ENCODE measurements at regions not wholly inside any gene's neighbourhood (a gene's known extent, or its start where the extent isn't known, plus 50 kb on each side); places are given as distances from the start of the nearest gene placed in this dataset.

DNA sequence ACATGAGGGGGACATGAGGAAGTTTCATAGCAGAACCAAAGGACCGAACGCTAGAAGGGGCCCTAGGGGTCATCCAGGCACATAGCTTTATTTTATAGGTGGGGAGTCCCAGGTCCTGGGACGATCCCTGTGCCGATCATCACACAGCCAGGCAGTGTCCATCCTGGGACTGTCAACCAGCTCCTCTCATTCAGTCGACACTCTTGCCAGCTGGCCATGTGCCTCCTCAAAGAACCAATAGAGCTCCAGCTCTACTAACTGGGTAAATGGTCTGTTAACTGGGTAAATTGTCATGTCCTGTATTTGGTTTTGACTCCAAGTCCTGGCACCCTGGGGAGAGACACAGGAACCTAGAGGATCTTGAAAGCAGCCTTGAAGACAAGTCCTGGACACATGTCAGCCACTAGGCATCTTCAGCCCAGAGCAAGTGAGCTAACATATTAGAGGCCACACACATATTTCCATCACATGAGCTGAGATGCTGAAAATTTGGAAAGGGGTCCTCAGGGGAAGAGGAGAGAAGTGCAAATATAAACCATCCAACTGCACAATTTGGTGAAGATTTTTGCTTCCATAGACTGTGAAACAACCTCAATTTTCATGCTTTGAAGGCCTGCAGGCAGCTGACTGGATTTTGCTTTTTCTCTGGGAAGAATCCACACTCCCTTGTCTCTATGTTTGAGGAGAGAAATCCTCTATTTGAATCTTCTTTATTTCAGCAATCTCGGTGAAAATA, 361.1 kb upstream of the SLC14A2 start:
- H3K4me1 Mint-ChIP-seq (ENCODE audit: low read depth), result no peaks in the 10 kb centered on the region
- no peak overlapping the region for H3K4me3 Mint-ChIP-seq
- no peak overlapping the region for H3K27ac Mint-ChIP-seq
- POLR2A ChIA-PET, result no interaction called here
- no peaks in the 10 kb centered on the region for H3K9me3 Mint-ChIP-seq (ENCODE audit: insufficient read depth)
- ATAC-seq (no peak), DNase-seq (no peak)
- no peaks in the 10 kb centered on the region for H3K36me3 Mint-ChIP-seq (ENCODE audit: low read depth)
- CTCF ChIA-PET, result no interaction called here
- peaks cover 5% of the 10 kb centered on the region for H3K27me3 Mint-ChIP-seq (ENCODE audit: low read depth)

DNA sequence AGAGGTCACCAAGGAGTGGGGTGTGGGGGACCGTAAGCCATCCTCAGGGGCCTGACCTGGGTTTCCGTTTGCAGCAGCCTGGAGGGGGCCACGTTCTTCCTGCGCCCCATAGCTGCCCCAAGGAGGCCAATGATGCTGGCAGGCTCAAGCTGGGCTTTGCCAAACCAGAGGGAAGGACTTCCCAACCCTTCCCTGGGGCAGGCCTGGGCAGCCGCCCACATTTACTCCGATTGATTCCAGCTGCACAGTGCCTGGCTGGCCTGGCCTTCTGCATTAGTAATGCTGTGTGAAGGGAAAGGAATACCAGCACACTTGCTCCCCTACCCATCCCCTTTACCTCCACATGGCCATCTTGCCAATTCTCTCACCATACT, 360.6 kb upstream of the SLC14A2 start:
- CTCF ChIA-PET, result no interaction called here
- H3K27ac Mint-ChIP-seq, result no peak overlapping the region
- no peaks in the 10 kb centered on the region for H3K36me3 Mint-ChIP-seq (ENCODE audit: low read depth)
- H3K9me3 Mint-ChIP-seq (ENCODE audit: insufficient read depth), result no peaks in the 10 kb centered on the region
- H3K27me3 Mint-ChIP-seq (ENCODE audit: low read depth), result peaks cover 5% of the 10 kb centered on the region
- DNase-seq (no peak), ATAC-seq (no peak)
- POLR2A ChIA-PET, result no interaction called here
- H3K4me3 Mint-ChIP-seq, result no peak overlapping the region
- H3K4me1 Mint-ChIP-seq (ENCODE audit: low read depth), result no peaks in the 10 kb centered on the region

DNA sequence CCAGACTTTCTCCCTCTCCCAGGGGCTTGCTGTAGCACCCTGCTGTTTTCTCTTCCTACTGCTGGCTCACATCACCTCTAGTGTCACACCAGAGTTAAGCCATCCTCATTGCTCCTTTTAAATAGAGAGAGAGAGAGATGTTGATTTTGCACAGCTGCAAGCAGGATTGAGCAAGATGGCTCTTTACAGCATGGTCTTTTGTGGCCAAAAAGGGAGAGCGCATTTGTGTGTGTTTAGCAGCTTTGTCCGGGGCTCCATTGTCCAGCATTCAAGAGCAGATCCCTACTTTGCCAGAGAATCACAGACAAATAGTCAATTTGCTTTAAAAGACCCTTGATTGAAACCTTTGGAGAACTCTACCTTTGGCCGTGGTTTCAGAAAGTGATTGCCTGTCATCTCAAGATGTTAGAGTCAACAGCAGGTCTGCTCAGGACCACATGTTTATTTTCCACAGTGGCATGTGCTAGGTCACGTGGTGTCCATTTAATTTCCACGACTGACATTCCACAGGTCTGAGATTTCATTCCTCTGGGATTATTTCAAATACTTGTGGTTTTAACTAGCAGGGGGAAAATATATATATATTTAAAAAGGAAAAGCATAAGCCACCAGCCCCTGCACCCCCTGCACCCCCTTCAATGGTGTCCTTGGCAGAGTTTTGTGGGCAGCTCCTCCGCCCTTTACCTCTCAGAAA, 359.9 kb upstream of the SLC14A2 start:
- ChIA-PET POLR2A (no interaction called here), CTCF (no interaction called here)
- no peak overlapping the region for H3K27ac Mint-ChIP-seq
- H3K36me3 Mint-ChIP-seq (ENCODE audit: low read depth), result no peaks in the 10 kb centered on the region
- DNase-seq (no peak), ATAC-seq (no peak)
- no peaks in the 10 kb centered on the region for H3K4me1 Mint-ChIP-seq (ENCODE audit: low read depth)
- no peak overlapping the region for H3K4me3 Mint-ChIP-seq
- peaks cover 4% of the 10 kb centered on the region for H3K27me3 Mint-ChIP-seq (ENCODE audit: low read depth)
- no peaks in the 10 kb centered on the region for H3K9me3 Mint-ChIP-seq (ENCODE audit: insufficient read depth)

DNA sequence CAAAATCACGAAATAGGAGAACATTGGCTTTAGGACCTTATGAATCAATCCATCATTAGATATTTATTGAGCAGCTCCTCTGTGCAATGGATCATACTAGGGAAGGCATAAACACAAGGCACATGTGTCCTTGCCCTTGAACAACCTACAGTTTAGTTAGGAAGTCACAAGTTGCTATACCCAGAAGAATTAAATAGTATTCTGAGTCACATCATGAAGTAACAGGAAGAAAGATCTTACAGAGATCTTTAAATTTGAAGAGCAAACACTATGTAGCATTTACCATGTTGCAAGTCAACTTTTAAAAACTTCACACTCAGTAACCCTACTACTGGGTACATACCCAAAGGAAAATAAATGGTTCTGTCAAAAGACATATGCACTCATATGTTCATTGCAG, 355.2 kb upstream of the SLC14A2 start:
- no peaks in the 10 kb centered on the region for H3K4me1 Mint-ChIP-seq (ENCODE audit: low read depth)
- no peaks in the 10 kb centered on the region for H3K36me3 Mint-ChIP-seq (ENCODE audit: low read depth)
- H3K27ac Mint-ChIP-seq, result no peak overlapping the region
- no peak for DNase-seq
- H3K9me3 Mint-ChIP-seq (ENCODE audit: insufficient read depth), result no peaks in the 10 kb centered on the region
- ATAC-seq, result no peak
- CTCF ChIA-PET, result no interaction called here
- no peaks in the 10 kb centered on the region for H3K27me3 Mint-ChIP-seq (ENCODE audit: low read depth)
- H3K4me3 Mint-ChIP-seq, result no peak overlapping the region
- POLR2A ChIA-PET, result no interaction called here

DNA sequence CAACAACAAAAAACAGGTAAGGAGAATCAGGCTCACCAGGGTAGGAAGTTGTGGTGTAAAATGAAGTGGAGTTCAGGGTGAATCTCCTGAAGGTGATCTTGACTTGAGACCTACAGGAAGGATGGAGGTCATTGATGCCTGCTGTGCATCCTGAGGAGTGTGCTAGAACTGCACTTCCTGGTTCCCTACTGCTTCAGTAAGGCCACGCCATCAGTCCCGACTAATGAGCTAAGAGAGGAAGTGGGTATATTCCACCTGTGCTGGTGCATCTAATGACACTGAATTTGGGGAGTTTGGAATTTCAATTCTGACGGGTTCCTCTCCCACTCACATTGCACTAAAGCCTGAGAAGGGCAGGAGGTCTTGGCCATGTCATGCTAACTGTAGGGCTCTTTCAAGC, 349.3 kb upstream of the SLC14A2 start:
- Mint-ChIP-seq H3K36me3 (ENCODE audit: low read depth) (no peaks in the 10 kb centered on the region), H3K27ac (no peak overlapping the region), H3K9me3 (ENCODE audit: insufficient read depth) (no peaks in the 10 kb centered on the region), H3K27me3 (ENCODE audit: low read depth) (no peaks in the 10 kb centered on the region), H3K4me3 (no peak overlapping the region), H3K4me1 (ENCODE audit: low read depth) (no peaks in the 10 kb centered on the region)
- ATAC-seq (no peak), DNase-seq (no peak)
- CTCF ChIA-PET, result interaction anchor here (1.3 kb wide), 1 partner anchor 53 kb away, joined by 4 read pairs; no protein-coding TSS in a partner anchor
- POLR2A ChIA-PET, result no interaction called here

DNA sequence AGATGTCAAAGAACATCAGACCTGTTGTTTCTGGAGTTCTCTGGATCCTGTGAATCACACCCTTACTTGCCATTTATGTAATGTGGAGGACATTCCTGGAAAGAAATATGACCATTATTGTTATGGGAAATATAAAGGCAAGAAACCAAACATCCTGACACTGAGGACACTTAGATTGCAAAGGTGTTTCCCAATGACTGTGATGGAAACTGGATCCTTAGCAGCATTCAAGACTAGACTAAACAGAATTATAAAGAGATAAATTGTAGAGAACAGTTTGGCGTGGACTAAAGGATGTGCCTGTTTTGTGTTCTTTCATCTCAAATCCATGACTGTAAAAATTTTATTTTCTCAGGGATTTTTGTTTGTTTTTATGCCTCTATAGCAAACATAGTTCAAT, 347.7 kb upstream of the SLC14A2 start:
- Mint-ChIP-seq H3K27me3 (ENCODE audit: low read depth) (no peaks in the 10 kb centered on the region), H3K36me3 (ENCODE audit: low read depth) (no peaks in the 10 kb centered on the region), H3K27ac (no peak overlapping the region), H3K4me3 (no peak overlapping the region), H3K4me1 (ENCODE audit: low read depth) (no peaks in the 10 kb centered on the region), H3K9me3 (ENCODE audit: insufficient read depth) (no peaks in the 10 kb centered on the region)
- ATAC-seq, result no peak
- no peak for DNase-seq
- POLR2A ChIA-PET, result no interaction called here
- CTCF ChIA-PET, result no interaction called here

DNA sequence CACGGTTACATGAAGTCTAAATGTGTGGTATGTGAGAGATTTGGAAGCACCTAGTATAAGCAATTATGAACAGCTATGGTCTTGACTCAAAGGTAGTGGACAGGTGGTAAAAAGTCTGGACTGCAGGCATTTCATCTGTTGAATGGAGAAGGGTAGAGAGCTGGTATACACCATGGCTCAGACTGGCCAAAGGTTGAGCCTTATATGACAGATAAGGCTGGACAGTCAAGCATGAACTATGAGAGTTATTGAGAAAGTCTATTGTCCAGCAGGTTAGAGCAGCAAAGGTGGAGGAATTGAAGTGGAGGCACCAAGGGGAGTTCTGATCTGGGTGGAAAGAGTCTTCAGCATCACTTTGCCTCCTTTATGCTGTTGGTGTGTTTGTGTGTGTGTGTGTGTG, 346.7 kb upstream of the SLC14A2 start:
- Mint-ChIP-seq H3K27me3 (ENCODE audit: low read depth) (no peaks in the 10 kb centered on the region), H3K36me3 (ENCODE audit: low read depth) (no peaks in the 10 kb centered on the region), H3K4me1 (ENCODE audit: low read depth) (no peaks in the 10 kb centered on the region), H3K27ac (no peak overlapping the region), H3K4me3 (no peak overlapping the region), H3K9me3 (ENCODE audit: insufficient read depth) (no peaks in the 10 kb centered on the region)
- ChIA-PET POLR2A (no interaction called here), CTCF (no interaction called here)
- DNase-seq, result no peak
- no peak for ATAC-seq

DNA sequence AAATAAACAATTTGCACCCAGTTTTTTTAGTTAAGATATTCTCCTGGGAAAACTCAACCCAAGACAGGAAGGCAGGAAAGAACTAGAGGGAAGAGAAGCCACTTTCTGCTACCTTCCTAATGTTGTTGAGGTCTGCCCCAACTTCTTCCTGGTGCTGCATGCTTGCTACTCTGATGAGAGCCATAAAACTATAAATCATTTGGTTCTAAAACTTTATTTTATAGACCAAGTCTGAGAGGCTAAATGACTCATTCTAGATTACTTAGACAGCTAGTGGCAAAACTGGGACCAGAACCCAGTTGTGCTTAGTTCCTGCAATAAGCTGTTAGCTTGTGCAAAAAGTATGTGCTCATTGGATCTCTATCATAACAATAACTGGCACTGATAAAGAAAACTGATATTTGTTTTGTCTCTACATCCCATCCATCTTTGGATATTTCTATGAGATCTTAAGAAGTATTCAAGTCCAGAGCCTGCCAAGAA, 344.9 kb upstream of the SLC14A2 start:
- H3K27ac Mint-ChIP-seq, result no peak overlapping the region
- no peak for ATAC-seq
- no peaks in the 10 kb centered on the region for H3K4me1 Mint-ChIP-seq (ENCODE audit: low read depth)
- H3K4me3 Mint-ChIP-seq, result no peak overlapping the region
- DNase-seq, result no peak
- no peaks in the 10 kb centered on the region for H3K27me3 Mint-ChIP-seq (ENCODE audit: low read depth)
- H3K9me3 Mint-ChIP-seq (ENCODE audit: insufficient read depth), result no peaks in the 10 kb centered on the region
- ChIA-PET POLR2A (no interaction called here), CTCF (no interaction called here)
- no peaks in the 10 kb centered on the region for H3K36me3 Mint-ChIP-seq (ENCODE audit: low read depth)

DNA sequence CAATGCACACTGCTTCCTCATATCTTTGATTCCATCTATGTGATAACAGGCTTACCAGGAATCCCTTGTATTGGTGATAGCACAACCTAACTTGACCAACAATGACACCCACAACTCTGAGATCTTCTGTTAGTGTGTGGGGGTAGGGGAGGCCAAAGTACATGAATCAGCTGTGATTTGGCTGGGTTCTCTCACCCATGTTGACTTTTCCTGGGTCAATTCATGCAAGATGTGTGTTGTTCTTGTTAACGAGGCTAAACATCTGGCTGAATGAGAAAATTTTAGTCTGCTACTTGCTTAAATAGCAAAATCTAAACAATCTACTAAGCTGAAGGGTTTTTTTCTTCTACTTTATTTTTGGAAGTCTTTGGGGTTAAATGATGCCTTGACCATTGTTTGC, 341.2 kb upstream of the SLC14A2 start:
- no peak overlapping the region for H3K4me3 Mint-ChIP-seq
- POLR2A ChIA-PET, result no interaction called here
- ATAC-seq (no peak), DNase-seq (no peak)
- H3K9me3 Mint-ChIP-seq (ENCODE audit: insufficient read depth), result no peaks in the 10 kb centered on the region
- H3K4me1 Mint-ChIP-seq (ENCODE audit: low read depth), result no peaks in the 10 kb centered on the region
- CTCF ChIA-PET, result interaction anchor here (1.7 to 2.6 kb wide), 2 partner anchors 11 to 111 kb away, joined by 6 to 7 read pairs; no protein-coding TSS in a partner anchor
- no peaks in the 10 kb centered on the region for H3K27me3 Mint-ChIP-seq (ENCODE audit: low read depth)
- H3K36me3 Mint-ChIP-seq (ENCODE audit: low read depth), result no peaks in the 10 kb centered on the region
- H3K27ac Mint-ChIP-seq, result no peak overlapping the region

DNA sequence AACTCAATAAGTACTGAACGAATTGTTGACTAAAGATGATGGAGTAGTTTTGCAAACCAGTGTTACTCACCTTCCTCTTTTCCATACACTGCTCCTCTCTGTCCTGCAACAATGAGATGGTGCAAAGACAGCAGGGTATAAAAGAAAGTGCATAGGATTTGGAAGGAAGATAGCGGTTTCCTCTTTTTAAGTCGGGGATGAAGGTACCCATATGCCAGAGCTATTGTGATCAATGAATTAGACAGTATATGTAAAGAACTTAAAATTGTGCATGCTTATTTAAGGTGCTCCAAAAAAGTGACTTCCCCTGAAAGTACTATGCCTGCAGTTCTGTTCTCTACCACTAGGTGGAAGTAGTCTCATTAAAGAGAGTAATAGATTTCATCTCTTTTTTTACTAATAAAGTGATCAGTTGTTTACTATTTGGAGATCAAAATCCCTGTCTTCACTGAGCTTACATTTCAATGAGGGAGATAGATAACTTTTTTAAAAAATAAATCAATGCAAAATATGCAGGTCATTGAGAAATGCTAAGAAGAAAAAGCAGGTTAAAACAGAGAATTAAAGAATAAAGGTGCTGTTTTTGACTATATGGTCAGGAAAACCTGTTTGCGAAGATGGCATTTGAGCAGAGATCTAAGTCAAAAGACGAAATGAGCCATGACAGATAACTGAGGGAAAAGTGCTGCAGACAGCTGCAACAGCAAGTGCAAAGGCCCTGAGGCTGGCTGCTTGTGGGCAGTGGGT, 339.7 kb upstream of the SLC14A2 start:
- CTCF ChIA-PET, result interaction anchor here (1.1 to 2.6 kb wide), 5 partner anchors 12 to 109 kb away, joined by 3 to 7 read pairs (median 5); no protein-coding TSS in a partner anchor
- no peak overlapping the region for H3K4me3 Mint-ChIP-seq
- no peaks in the 10 kb centered on the region for H3K4me1 Mint-ChIP-seq (ENCODE audit: low read depth)
- peak; percentile 21 for DNase-seq
- H3K27ac Mint-ChIP-seq, result no peak overlapping the region
- POLR2A ChIA-PET, result no interaction called here
- ATAC-seq, result no peak
- no peaks in the 10 kb centered on the region for H3K36me3 Mint-ChIP-seq (ENCODE audit: low read depth)
- H3K9me3 Mint-ChIP-seq (ENCODE audit: insufficient read depth), result no peaks in the 10 kb centered on the region
- H3K27me3 Mint-ChIP-seq (ENCODE audit: low read depth), result no peaks in the 10 kb centered on the region

DNA sequence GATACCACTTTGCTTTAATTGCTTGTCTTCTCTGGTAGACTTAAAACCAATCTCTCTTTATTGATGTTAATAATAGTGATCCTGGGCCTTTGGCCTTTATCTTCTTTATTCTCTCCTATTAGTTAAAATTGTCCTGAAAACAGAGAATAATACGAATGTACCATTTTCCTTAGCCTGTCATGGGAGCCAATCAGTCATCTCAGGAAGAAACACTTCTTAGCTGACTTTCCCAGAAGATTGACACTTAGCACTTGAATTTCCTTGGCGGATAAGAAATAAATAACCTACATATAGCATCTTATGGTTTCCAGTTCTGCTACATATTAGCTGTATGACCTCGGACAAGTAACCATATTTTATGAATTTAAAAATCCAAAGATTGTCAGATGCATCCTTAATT, 338.4 kb upstream of the SLC14A2 start:
- no peak overlapping the region for H3K27ac Mint-ChIP-seq
- H3K36me3 Mint-ChIP-seq (ENCODE audit: low read depth), result no peaks in the 10 kb centered on the region
- no peaks in the 10 kb centered on the region for H3K4me1 Mint-ChIP-seq (ENCODE audit: low read depth)
- no peak overlapping the region for H3K4me3 Mint-ChIP-seq
- no peak for DNase-seq
- H3K27me3 Mint-ChIP-seq (ENCODE audit: low read depth), result no peaks in the 10 kb centered on the region
- POLR2A ChIA-PET, result no interaction called here
- CTCF ChIA-PET, result interaction anchor here (1.4 to 1.7 kb wide), 2 partner anchors 11 to 25 kb away, joined by 3 to 5 read pairs; no protein-coding TSS in a partner anchor
- no peak for ATAC-seq
- H3K9me3 Mint-ChIP-seq (ENCODE audit: insufficient read depth), result no peaks in the 10 kb centered on the region

DNA sequence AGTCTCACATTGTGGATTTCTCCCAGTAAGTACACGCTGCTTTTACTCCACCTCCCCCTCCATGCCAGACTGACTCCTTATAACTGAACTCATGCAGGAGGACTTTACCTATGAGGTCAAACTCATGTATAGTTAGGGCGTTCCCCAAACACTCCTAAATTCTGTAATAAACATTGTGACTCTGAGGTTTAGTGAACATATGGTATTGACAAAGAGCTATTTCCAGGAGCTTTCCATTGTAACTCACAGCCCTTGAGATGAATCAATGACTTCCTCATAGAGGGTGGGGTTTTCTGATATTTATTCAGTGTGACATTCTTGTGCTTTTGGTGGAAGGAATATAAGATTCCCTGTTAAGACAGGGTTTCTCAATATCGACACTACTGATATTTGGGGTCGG, 337.4 kb upstream of the SLC14A2 start:
- no peaks in the 10 kb centered on the region for H3K9me3 Mint-ChIP-seq (ENCODE audit: insufficient read depth)
- POLR2A ChIA-PET, result no interaction called here
- no peak overlapping the region for H3K4me3 Mint-ChIP-seq
- H3K27ac Mint-ChIP-seq, result no peak overlapping the region
- H3K27me3 Mint-ChIP-seq (ENCODE audit: low read depth), result no peaks in the 10 kb centered on the region
- no peaks in the 10 kb centered on the region for H3K36me3 Mint-ChIP-seq (ENCODE audit: low read depth)
- H3K4me1 Mint-ChIP-seq (ENCODE audit: low read depth), result no peaks in the 10 kb centered on the region
- CTCF ChIA-PET, result no interaction called here
- DNase-seq (no peak), ATAC-seq (no peak)

All from activated CD8-positive, alpha-beta T cell treated with anti-CD3 and anti-CD28 coated beads, Interleukin-2, amount 10 ng/mL, durations not matched to agents 7 days and 5 days (primary cell).